HAP-1 (cell line): ENCODE measurements at regions not wholly inside any gene's neighbourhood (a gene's known extent, or its start where the extent isn't known, plus 50 kb on each side); places are given as distances from the start of the nearest gene placed in this dataset.
"Not testable (repeated sequence)": the region's sequence is repeated elsewhere in the genome, so short reads cannot be mapped to it uniquely, and the experiment has no call there.

Experiments used
- DNase-seq, 2 experiments: peaks; one replicate each; pipeline ENCODE4 v3.0.0-alpha.2; 2016 to 2020; ENCODE audit warnings: low spot score in 2 of 2
- H3K27me3 ChIP-seq: fragments of 250-450 bp; sonication (Bioruptor Pico); 2 replicates; pipeline ENCODE4 v1.5.1; 2020; ENCODE audit warnings: low read depth, mild to moderate bottlenecking, moderate library complexity
- H3K36me3 ChIP-seq: fragments of 250-450 bp; sonication (Bioruptor Pico); replicated peaks from 2 replicates; pipeline ENCODE4 v1.5.1; 2020; ENCODE audit warnings: mild to moderate bottlenecking
- H3K4me1 ChIP-seq: fragments of 250-450 bp; sonication (Bioruptor Pico); 2 replicates; pipeline ENCODE4 v1.5.1; 2020; ENCODE audit warnings: mild to moderate bottlenecking
- H3K4me3 ChIP-seq: fragments of 250-450 bp; sonication (Bioruptor Pico); 2 replicates; pipeline ENCODE4 v1.5.1; 2020; ENCODE audit warnings: mild to moderate bottlenecking, moderate library complexity
- H3K9me3 ChIP-seq: fragments of 250-450 bp; sonication (Bioruptor Pico); 2 replicates; pipeline ENCODE4 v1.5.1; 2020; ENCODE audit warnings: mild to moderate bottlenecking, moderate library complexity
- in situ Hi-C: fragments of 300-500 bp; cut with MboI; formaldehyde crosslinking; loops from 3 replicates; pipeline ENCODE4 v1.14.3; 2020; ENCODE audit warnings: low sequenced_read_pairs, inconsistent platforms, mixed read lengths

GRCh38 chr13:55613429-55614187 lies 1527.1 kb upstream of the PRR20A start:
- H3K27me3 ChIP-seq, result no peaks in the 10 kb centered on the region
- no peak overlapping the region for H3K4me3 ChIP-seq
- H3K9me3 ChIP-seq, result no peaks in the 10 kb centered on the region
- DNase-seq, result no peak
- in situ Hi-C loops, result no loop called here
- no peaks in the 10 kb centered on the region for H3K36me3 ChIP-seq
- no peaks in the 10 kb centered on the region for H3K4me1 ChIP-seq

GRCh38 chr13:55615081-55615480 lies 1525.6 kb upstream of the PRR20A start:
- DNase-seq, result no peak
- no peak overlapping the region for H3K4me3 ChIP-seq
- no peaks in the 10 kb centered on the region for H3K4me1 ChIP-seq
- H3K36me3 ChIP-seq, result no peaks in the 10 kb centered on the region
- H3K27me3 ChIP-seq, result no peaks in the 10 kb centered on the region
- in situ Hi-C loops, result no loop called here
- no peaks in the 10 kb centered on the region for H3K9me3 ChIP-seq

GRCh38 chr13:55617241-55617640 lies 1523.5 kb upstream of the PRR20A start:
- in situ Hi-C loops, result no loop called here
- H3K27me3 ChIP-seq, result no peaks in the 10 kb centered on the region
- H3K36me3 ChIP-seq, result no peaks in the 10 kb centered on the region
- no peak for DNase-seq
- no peaks in the 10 kb centered on the region for H3K4me1 ChIP-seq
- no peak overlapping the region for H3K4me3 ChIP-seq
- no peaks in the 10 kb centered on the region for H3K9me3 ChIP-seq

- Histone ChIP-seq H3K4me1 (no peaks in the 10 kb centered on the region), H3K4me3 (no peak overlapping the region), H3K9me3 (no peaks in the 10 kb centered on the region), H3K27me3 (no peaks in the 10 kb centered on the region), H3K36me3 (no peaks in the 10 kb centered on the region)
- in situ Hi-C loops, result no loop called here
- no peak for DNase-seq
Observed at GRCh38 chr13:55627221-55627620, 1513.5 kb upstream of the PRR20A start.

GRCh38 chr13:55632402-55632801 lies 1508.3 kb upstream of the PRR20A start:
- Histone ChIP-seq H3K9me3 (no peaks in the 10 kb centered on the region), H3K4me3 (no peak overlapping the region), H3K36me3 (no peaks in the 10 kb centered on the region), H3K27me3 (no peaks in the 10 kb centered on the region), H3K4me1 (no peaks in the 10 kb centered on the region)
- in situ Hi-C loops, result no loop called here
- no peak for DNase-seq

GRCh38 chr13:55649485-55649884 lies 1491.2 kb upstream of the PRR20A start:
- no peaks in the 10 kb centered on the region for H3K27me3 ChIP-seq
- no peaks in the 10 kb centered on the region for H3K4me1 ChIP-seq
- in situ Hi-C loops, result no loop called here
- no peak overlapping the region for H3K4me3 ChIP-seq
- DNase-seq, result no peak
- H3K36me3 ChIP-seq, result no peaks in the 10 kb centered on the region
- no peaks in the 10 kb centered on the region for H3K9me3 ChIP-seq

GRCh38 chr13:55652657-55653056 lies 1488.1 kb upstream of the PRR20A start:
- in situ Hi-C loops, result no loop called here
- Histone ChIP-seq H3K4me3 (no peak overlapping the region), H3K9me3 (no peaks in the 10 kb centered on the region), H3K4me1 (no peaks in the 10 kb centered on the region), H3K27me3 (no peaks in the 10 kb centered on the region), H3K36me3 (no peaks in the 10 kb centered on the region)
- no peak for DNase-seq

- H3K9me3 ChIP-seq, result no peaks in the 10 kb centered on the region
- no peak for DNase-seq
- in situ Hi-C loops, result no loop called here
Observed at GRCh38 chr13:55653497-55653896, 1487.2 kb upstream of the PRR20A start.

GRCh38 chr13:55654243-55654642 lies 1486.5 kb upstream of the PRR20A start:
- in situ Hi-C loops, result no loop called here
- Histone ChIP-seq H3K4me1 (no peaks in the 10 kb centered on the region), H3K4me3 (no peak overlapping the region), H3K27me3 (no peaks in the 10 kb centered on the region), H3K36me3 (no peaks in the 10 kb centered on the region), H3K9me3 (no peaks in the 10 kb centered on the region)
- no peak for DNase-seq

More at GRCh38 chr13:55653497-55653896, 1487.2 kb upstream of the PRR20A start:
- Histone ChIP-seq H3K36me3 (no peaks in the 10 kb centered on the region), H3K4me3 (no peak overlapping the region), H3K27me3 (no peaks in the 10 kb centered on the region), H3K4me1 (no peaks in the 10 kb centered on the region)

- DNase-seq, H3K36me3 ChIP-seq, H3K4me3 ChIP-seq, H3K9me3 ChIP-seq, H3K27me3 ChIP-seq, H3K4me1 ChIP-seq, in situ Hi-C loops: not testable (repeated sequence)
Observed at GRCh38 chr13:55660264-55660663, 1480.5 kb upstream of the PRR20A start.

- no peaks in the 10 kb centered on the region for H3K9me3 ChIP-seq
- no peaks in the 10 kb centered on the region for H3K27me3 ChIP-seq
- no peaks in the 10 kb centered on the region for H3K36me3 ChIP-seq
- H3K4me3 ChIP-seq, result no peak overlapping the region
- DNase-seq, result no peak
- in situ Hi-C loops, result no loop called here
- H3K4me1 ChIP-seq, result no peaks in the 10 kb centered on the region
Observed at GRCh38 chr13:55660851-55661250, 1479.9 kb upstream of the PRR20A start.

GRCh38 chr13:55661505-55661904 lies 1479.2 kb upstream of the PRR20A start:
- Histone ChIP-seq H3K4me3 (no peak overlapping the region), H3K36me3 (no peaks in the 10 kb centered on the region), H3K9me3 (no peaks in the 10 kb centered on the region), H3K27me3 (no peaks in the 10 kb centered on the region), H3K4me1 (no peaks in the 10 kb centered on the region)
- in situ Hi-C loops, result no loop called here
- no peak for DNase-seq

- Histone ChIP-seq H3K4me3 (no peak overlapping the region), H3K4me1 (no peaks in the 10 kb centered on the region), H3K36me3 (no peaks in the 10 kb centered on the region), H3K9me3 (no peaks in the 10 kb centered on the region), H3K27me3 (no peaks in the 10 kb centered on the region)
- in situ Hi-C loops, result no loop called here
- no peak for DNase-seq
Observed at GRCh38 chr13:55664178-55664577, 1476.5 kb upstream of the PRR20A start.

- Histone ChIP-seq H3K27me3 (no peaks in the 10 kb centered on the region), H3K36me3 (no peaks in the 10 kb centered on the region), H3K9me3 (no peaks in the 10 kb centered on the region), H3K4me1 (no peaks in the 10 kb centered on the region), H3K4me3 (no peak overlapping the region)
- in situ Hi-C loops, result no loop called here
- no peak for DNase-seq
Observed at GRCh38 chr13:55669051-55669450, 1471.7 kb upstream of the PRR20A start.

- Histone ChIP-seq H3K36me3 (no peaks in the 10 kb centered on the region), H3K4me3 (no peak overlapping the region), H3K9me3 (no peaks in the 10 kb centered on the region), H3K27me3 (no peaks in the 10 kb centered on the region), H3K4me1 (no peaks in the 10 kb centered on the region)
- in situ Hi-C loops, result no loop called here
- DNase-seq, result no peak
Observed at GRCh38 chr13:55673910-55674309, 1466.8 kb upstream of the PRR20A start.
